ENCODE measurements at regions not wholly inside any gene's neighbourhood (a gene's known extent, or its start where the extent isn't known, plus 50 kb on each side); places are given as distances from the start of the nearest gene placed in this dataset.

DNA sequence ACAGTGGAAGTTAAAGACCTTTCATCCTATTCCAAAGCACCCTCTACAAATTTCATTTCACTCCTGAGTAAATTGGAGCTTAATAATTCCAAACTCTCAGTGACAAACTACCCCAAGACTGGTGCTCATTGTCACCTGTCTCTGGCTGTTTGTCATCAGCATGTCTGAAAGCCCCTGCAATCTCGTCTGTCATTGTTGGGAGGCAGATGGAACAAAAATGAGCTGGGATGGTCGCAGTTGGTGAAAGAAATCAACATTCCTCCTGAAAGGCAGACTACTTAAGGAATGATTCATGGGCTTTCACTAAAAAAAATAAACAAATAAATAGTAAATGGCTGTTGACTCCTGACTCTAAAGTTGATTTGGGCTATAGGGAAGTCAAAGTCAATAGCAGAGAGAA, 69.7 kb upstream of the PALS2 start:
- no peaks in the 10 kb centered on the region for H3K36me3 ChIP-seq
- H3K9me3 ChIP-seq, result no peaks in the 10 kb centered on the region
- DNase-seq, result no peak
- no peak overlapping the region for H3K27ac ChIP-seq
- 20 to 35% methylated on average over 1 to 2 of the region's 2 CpGs for WGBS, 2 donors
- intact Hi-C loops (cut with DNase I), result no loop called here
- H3K4me3 ChIP-seq, result no peak overlapping the region
- H3K4me1 ChIP-seq, result no peaks in the 10 kb centered on the region
- TF ChIP-seq, protein P1, sequence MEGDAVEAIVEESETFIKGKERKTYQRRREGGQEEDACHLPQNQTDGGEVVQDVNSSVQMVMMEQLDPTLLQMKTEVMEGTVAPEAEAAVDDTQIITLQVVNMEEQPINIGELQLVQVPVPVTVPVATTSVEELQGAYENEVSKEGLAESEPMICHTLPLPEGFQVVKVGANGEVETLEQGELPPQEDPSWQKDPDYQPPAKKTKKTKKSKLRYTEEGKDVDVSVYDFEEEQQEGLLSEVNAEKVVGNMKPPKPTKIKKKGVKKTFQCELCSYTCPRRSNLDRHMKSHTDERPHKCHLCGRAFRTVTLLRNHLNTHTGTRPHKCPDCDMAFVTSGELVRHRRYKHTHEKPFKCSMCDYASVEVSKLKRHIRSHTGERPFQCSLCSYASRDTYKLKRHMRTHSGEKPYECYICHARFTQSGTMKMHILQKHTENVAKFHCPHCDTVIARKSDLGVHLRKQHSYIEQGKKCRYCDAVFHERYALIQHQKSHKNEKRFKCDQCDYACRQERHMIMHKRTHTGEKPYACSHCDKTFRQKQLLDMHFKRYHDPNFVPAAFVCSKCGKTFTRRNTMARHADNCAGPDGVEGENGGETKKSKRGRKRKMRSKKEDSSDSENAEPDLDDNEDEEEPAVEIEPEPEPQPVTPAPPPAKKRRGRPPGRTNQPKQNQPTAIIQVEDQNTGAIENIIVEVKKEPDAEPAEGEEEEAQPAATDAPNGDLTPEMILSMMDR (IDR thresholded peaks at IDR 0.05), result no peak
- no peak for TF ChIP-seq POLR2A (IDR thresholded peaks at IDR 0.05)
- H3K27me3 ChIP-seq, result no peaks in the 10 kb centered on the region

DNA sequence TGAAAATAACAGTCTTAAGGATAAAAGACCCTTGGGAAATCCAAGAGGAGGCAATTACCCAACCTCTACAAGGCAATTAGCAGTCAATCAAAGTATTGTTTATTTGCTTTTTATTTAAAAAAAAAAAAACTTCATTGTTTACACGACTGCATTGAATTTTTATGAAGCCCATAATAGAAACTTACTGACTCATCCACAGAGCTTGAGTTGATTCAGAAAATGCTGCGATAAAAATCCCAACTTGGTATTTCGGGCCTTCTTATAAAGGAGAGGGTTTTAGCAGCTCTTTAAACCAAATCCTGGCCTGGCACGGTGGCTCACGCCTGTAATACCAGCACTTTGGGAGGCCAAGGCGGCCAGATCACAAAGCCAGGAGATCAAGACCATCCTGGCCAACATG, 69.2 kb upstream of the PALS2 start:
- no peak for DNase-seq
- 53 to 68% methylated on average over 6 of the region's 6 CpGs for WGBS, 2 donors
- no peak overlapping the region for H3K4me3 ChIP-seq
- no peaks in the 10 kb centered on the region for H3K27me3 ChIP-seq
- H3K9me3 ChIP-seq, result no peaks in the 10 kb centered on the region
- TF ChIP-seq, protein P1 (IDR thresholded peaks at IDR 0.05), result no peak
- TF ChIP-seq POLR2A (IDR thresholded peaks at IDR 0.05), result no peak
- no peaks in the 10 kb centered on the region for H3K4me1 ChIP-seq
- H3K27ac ChIP-seq, result no peak overlapping the region
- no peaks in the 10 kb centered on the region for H3K36me3 ChIP-seq
- intact Hi-C loops (cut with DNase I), result no loop called here

DNA sequence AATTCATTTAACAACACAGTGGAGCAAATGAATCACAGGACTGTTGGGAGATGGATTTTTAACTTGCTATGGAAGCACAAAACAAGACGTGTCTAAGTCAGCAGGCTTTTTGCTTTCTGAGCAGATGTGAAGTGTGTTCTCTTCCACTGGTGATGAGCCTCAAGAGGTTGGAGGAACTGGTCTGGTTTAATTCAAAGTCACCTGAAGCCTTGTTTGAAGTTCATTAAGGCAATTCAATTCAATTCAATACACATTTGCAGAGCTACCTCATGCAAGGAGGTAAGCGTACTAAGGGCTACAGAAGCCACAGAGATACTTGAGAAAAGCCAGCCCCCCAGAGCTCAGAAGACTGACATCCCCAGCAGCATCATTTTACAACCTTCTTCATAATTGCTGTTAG, 68.4 kb upstream of the PALS2 start:
- no peak for DNase-seq
- intact Hi-C loops (cut with DNase I), result no loop called here
- TF ChIP-seq, protein P1 (IDR thresholded peaks at IDR 0.05), result no peak
- no peak for TF ChIP-seq POLR2A (IDR thresholded peaks at IDR 0.05)
- Histone ChIP-seq H3K4me1 (no peaks in the 10 kb centered on the region), H3K9me3 (no peaks in the 10 kb centered on the region), H3K27ac (no peak overlapping the region), H3K27me3 (no peaks in the 10 kb centered on the region), H3K36me3 (no peaks in the 10 kb centered on the region), H3K4me3 (no peak overlapping the region)
- 68% methylated on average over 2 of the region's 2 CpGs for WGBS, 2 donors

DNA sequence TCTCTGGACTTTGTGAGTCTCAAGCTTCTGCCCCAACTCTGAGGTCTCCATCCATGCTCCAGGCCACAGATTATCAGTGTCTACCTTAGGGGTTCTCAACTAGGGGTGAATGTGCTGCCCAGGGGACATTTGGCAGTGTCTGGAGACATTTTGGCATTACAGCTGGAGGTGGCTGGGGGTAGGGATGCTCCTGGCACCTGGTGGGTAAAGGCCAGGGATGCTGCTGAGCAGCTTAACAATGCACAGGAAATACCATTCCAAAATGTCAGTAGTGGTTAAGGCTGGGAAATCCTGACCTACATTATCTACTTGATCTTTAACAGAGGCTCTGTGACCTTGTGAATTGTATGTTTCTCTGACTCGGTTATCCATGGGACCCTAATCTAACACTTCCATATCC, 67.3 kb upstream of the PALS2 start:
- Histone ChIP-seq H3K4me3 (no peak overlapping the region), H3K9me3 (no peaks in the 10 kb centered on the region), H3K27me3 (no peaks in the 10 kb centered on the region), H3K36me3 (no peaks in the 10 kb centered on the region), H3K4me1 (no peaks in the 10 kb centered on the region), H3K27ac (no peak overlapping the region)
- 73 to 76% methylated on average over 1 of the region's 1 CpG for WGBS, 2 donors
- DNase-seq, result no peak
- intact Hi-C loops (cut with DNase I), result no loop called here
- no peak for TF ChIP-seq POLR2A (IDR thresholded peaks at IDR 0.05)
- TF ChIP-seq, protein P1 (IDR thresholded peaks at IDR 0.05), result no peak

DNA sequence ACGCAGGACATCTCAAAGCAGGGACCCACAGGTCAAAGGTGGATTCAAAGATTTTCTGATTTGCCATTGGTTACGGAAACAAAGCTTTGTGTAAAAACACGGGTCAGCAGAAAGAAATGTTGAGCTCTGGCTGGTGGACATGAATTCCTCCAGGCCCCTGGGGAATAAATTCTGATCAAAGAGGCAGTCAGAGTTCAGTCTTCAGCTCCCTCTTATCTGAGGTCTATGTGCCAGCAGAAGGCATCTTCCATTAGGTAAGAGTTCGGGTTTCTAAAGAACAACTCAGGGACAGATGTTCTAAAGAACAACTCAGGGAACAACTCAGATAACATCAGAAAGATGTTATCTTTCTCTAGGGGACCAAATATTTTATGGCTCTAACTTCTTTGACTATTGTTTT, 64.9 kb upstream of the PALS2 start:
- Histone ChIP-seq H3K4me3 (no peak overlapping the region), H3K27me3 (no peaks in the 10 kb centered on the region), H3K4me1 (no peaks in the 10 kb centered on the region), H3K27ac (no peak overlapping the region), H3K36me3 (no peaks in the 10 kb centered on the region), H3K9me3 (no peaks in the 10 kb centered on the region)
- intact Hi-C loops (cut with DNase I), result no loop called here
- TF ChIP-seq POLR2A (IDR thresholded peaks at IDR 0.05), result no peak
- TF ChIP-seq, protein P1 (IDR thresholded peaks at IDR 0.05), result no peak
- DNase-seq, result no peak
- WGBS, 2 donors, result 60 to 63% methylated on average over 4 of the region's 4 CpGs

Measured in esophagus squamous epithelium (tissue), 5 donors.